Neural progenitor cell (in vitro differentiated cells): ENCODE measurements at regions not wholly inside any gene's neighbourhood (a gene's known extent, or its start where the extent isn't known, plus 50 kb on each side); places are given as distances from the start of the nearest gene placed in this dataset.

Experiments
- CTCF ChIP-seq: fragments of 200-600 bp; sonication (generic); IDR thresholded peaks from 2 replicates; pipeline ENCODE4 v1.5.1; 2017; ENCODE audit warnings: antibody characterized with exemption, mild to moderate bottlenecking
- EZH2 ChIP-seq: fragments of 200-600 bp; sonication (generic); IDR thresholded peaks from 2 replicates; pipeline ENCODE4 v1.6.1; 2017; ENCODE audit warnings: antibody characterized with exemption, mild to moderate bottlenecking, moderate library complexity
- EZH2phosphoT487 ChIP-seq: fragments of 200-600 bp; sonication (generic); IDR thresholded peaks from 2 replicates; pipeline ENCODE4 v1.6.1; 2017; ENCODE audit warnings: antibody characterized with exemption

GRCh38 chr12:97209997-97210396 is 252.6 kb upstream of the RMST start:
- TF ChIP-seq CTCF (no peak), EZH2phosphoT487 (no peak), EZH2 (no peak)
